ENCODE measurements at regions not wholly inside any gene's neighbourhood (a gene's known extent, or its start where the extent isn't known, plus 50 kb on each side); places are given as distances from the start of the nearest gene placed in this dataset.

DNA sequence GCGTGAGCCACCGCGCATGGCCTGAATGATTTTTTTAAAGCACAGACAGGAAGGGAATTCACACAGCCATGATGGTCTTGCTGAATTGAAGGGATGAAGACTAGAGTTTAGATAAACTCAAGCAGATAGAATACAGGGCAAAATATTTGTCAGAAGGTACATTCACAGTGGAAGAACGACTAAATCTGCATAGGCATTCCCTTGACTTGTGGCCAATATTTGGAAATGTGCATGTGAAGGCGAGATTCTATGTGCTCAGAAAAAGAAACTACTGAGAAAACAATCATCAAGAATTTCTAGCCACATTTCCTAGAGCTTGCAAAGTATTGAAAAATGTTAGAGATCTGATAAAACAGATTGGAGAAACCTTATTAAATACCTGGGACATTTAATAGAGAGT, 1166.2 kb downstream of the DNAJB9 start:
- TF ChIP-seq, protein P1, sequence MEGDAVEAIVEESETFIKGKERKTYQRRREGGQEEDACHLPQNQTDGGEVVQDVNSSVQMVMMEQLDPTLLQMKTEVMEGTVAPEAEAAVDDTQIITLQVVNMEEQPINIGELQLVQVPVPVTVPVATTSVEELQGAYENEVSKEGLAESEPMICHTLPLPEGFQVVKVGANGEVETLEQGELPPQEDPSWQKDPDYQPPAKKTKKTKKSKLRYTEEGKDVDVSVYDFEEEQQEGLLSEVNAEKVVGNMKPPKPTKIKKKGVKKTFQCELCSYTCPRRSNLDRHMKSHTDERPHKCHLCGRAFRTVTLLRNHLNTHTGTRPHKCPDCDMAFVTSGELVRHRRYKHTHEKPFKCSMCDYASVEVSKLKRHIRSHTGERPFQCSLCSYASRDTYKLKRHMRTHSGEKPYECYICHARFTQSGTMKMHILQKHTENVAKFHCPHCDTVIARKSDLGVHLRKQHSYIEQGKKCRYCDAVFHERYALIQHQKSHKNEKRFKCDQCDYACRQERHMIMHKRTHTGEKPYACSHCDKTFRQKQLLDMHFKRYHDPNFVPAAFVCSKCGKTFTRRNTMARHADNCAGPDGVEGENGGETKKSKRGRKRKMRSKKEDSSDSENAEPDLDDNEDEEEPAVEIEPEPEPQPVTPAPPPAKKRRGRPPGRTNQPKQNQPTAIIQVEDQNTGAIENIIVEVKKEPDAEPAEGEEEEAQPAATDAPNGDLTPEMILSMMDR (IDR thresholded peaks at IDR 0.05; ENCODE audit: control insufficient read depth, insufficient read depth, low read depth, low read length, missing control alignments): no peak
- H3K4me3 ChIP-seq (ENCODE audit: control insufficient read depth, low read depth, low read length): no peak overlapping the region
- no peak for DNase-seq (ENCODE audit: low read depth)

DNA sequence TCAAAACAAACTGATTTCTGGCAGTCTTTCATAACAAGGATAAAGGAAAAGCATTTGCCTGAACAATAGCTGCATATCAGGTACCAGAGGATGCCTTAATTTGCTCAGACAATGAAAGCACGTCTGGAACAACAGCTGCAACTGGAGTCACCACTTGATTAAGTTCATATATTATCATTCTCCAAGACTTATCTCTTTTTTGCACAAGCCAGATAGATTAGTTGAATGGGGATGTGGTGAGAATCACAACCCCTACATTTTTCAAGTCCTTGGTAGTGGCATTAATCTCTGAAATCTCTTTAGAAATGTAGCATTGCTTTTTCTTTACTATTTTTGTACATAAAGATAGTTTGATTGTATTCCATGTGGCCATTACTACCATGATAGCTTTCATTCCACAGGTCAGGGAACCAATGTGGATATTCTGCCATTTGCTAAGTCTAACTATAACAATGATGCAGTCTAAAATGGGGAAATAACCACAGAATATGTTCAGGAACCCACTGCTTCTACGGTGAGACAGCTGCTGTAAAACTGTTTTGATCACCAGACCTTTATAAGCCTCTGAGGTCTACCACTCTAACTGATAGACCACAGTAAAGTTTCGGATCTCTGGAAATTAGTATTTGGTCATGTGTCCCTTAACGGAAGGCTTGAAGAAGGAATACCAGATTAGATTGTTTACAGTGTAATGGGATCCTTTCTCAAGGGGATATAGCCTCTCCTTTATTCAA, 1176.2 kb downstream of the DNAJB9 start:
- no peak overlapping the region for H3K4me3 ChIP-seq (ENCODE audit: control insufficient read depth, low read depth, low read length)
- TF ChIP-seq, protein P1 (IDR thresholded peaks at IDR 0.05; ENCODE audit: control insufficient read depth, insufficient read depth, low read depth, low read length, missing control alignments): no peak
- DNase-seq (ENCODE audit: low read depth): no peak

DNA sequence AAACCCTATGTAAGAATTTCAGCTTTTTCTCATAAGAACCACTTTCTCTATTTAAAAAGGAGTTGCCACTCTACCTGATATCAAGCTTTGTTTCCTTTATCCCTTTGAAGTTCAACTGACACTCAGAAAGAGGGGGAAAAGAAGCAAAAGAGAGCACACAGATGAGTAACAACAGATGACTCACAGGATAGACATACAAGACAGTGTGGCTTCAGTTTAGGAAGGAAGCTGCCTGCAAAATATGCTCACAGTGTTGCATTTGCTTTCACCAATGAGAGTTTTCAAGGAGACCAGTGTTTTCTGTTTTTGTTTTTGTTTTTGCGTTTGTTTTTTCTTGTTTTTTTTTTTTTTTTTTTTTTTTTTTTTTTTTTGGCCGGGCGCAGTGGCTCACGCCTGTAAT, 1181.6 kb downstream of the DNAJB9 start:
- DNase-seq (ENCODE audit: low read depth): no peak
- no peak overlapping the region for H3K4me3 ChIP-seq (ENCODE audit: control insufficient read depth, low read depth, low read length)
- TF ChIP-seq, protein P1 (IDR thresholded peaks at IDR 0.05; ENCODE audit: control insufficient read depth, insufficient read depth, low read depth, low read length, missing control alignments): no peak

DNA sequence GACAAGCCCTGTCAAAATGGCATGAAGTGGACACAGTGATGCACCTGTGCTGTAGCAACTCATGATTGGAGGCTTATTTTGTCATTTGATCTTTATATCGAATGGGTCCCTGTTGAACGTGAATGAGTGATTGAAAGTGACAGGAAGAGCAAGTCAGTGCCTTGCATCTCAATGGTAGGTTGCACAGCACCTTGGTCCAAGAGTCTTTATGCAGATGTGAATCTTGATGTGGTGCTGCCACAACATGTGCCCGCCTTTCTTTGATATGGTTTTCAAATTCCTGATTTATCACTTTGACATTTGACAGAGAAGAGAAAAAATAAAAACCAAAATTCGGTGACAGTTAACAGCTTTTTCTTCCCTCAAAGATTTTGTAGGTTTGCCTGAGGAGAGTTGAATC, 1182.4 kb downstream of the DNAJB9 start:
- TF ChIP-seq, protein P1 (IDR thresholded peaks at IDR 0.05; ENCODE audit: control insufficient read depth, insufficient read depth, low read depth, low read length, missing control alignments): no peak
- no peak overlapping the region for H3K4me3 ChIP-seq (ENCODE audit: control insufficient read depth, low read depth, low read length)
- DNase-seq (ENCODE audit: low read depth): no peak

DNA sequence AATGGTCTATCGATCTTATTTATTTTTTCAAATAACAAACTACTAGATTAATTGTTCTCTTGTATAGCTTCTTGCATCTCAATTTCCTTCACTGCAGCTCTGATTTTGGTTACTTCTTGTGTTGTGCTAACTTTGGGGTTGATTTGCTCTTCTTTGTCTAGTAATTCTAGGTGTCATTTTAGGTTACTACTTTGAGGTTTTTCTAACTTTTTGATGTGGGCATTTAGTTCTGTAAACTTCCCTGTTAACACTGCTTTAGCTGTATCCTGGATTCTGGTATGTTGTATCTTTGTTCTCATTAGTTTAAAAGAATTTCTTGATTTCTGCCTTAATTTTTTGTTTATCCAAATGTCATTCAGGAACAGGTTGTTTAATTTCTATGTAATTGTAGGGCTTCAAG, 1188.0 kb downstream of the DNAJB9 start:
- DNase-seq (ENCODE audit: low read depth): no peak
- TF ChIP-seq, protein P1 (IDR thresholded peaks at IDR 0.05; ENCODE audit: control insufficient read depth, insufficient read depth, low read depth, low read length, missing control alignments): no peak
- H3K4me3 ChIP-seq (ENCODE audit: control insufficient read depth, low read depth, low read length): no peak overlapping the region

DNA sequence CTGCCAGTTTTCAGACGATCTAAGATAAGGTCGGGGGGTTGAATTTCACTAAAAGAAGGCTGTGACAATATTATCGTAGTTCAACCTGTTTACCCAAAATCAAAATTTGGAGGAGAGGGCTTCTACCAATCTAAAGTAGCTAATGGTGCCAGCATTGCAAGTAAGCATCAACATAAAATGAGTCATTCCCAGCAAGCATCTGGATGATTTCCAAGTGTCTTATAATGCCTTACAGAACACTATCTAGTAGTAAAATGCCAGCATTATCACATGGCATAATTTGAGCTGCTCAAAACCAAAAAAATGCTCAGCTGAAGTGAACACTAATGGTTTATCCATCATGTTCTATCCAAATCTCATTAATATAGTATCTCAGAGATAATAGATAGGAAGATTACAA, 1193.9 kb downstream of the DNAJB9 start:
- DNase-seq (ENCODE audit: low read depth): no peak
- no peak overlapping the region for H3K4me3 ChIP-seq (ENCODE audit: control insufficient read depth, low read depth, low read length)

More for the DNA sequence above, 1193.9 kb downstream of the DNAJB9 start:
- TF ChIP-seq, protein P1 (IDR thresholded peaks at IDR 0.05; ENCODE audit: control insufficient read depth, insufficient read depth, low read depth, low read length, missing control alignments): no peak

Measured in AG09309 (cell line).